GM12878 (cell line): ENCODE measurements at regions not wholly inside any gene's neighbourhood (a gene's known extent, or its start where the extent isn't known, plus 50 kb on each side); places are given as distances from the start of the nearest gene placed in this dataset.

Experiments
- ATAC-seq: fragments of 200-7000 bp; cut with Tn5 transposase; 3 replicates; pipeline ENCODE4 v1.9.1; 2020; ENCODE audit warnings: mild to moderate bottlenecking, moderate library complexity
- BruUV-seq: library from RNA; stranded (reverse); fragments of 400-500 nt; replicated peaks from 2 replicates; lab custom pipeline; 2021; lab: Mats Ljungman, UMichigan
- CTCF ChIA-PET: fragments of 300-600 bp; sonication (Branson Sonifier 250); formaldehyde crosslinking; extraction: SDS; loops from one replicate; lab custom pipeline; 2021; ENCODE audit warnings: inconsistent platforms; lab: Yijun Ruan, JAX
- POLR2A ChIA-PET: fragments of 350-600 bp; formaldehyde crosslinking; extraction: SDS; loops from one replicate; lab custom pipeline; 2021; ENCODE audit warnings: inconsistent platforms; lab: Charles Lee
- RAD21 ChIA-PET: fragments of 300-600 bp; sonication (Branson Sonifier 250); formaldehyde crosslinking; loops from one replicate; lab custom pipeline; 2023; ENCODE audit warnings: antibody characterized with exemption; ENCODE audit not compliant: unreplicated experiment; lab: Charles Lee
- SMC1A ChIA-PET: fragments of 300-600 bp; sonication (Branson Sonifier 250); formaldehyde crosslinking; loops from one replicate; lab custom pipeline; 2023; ENCODE audit not compliant: unreplicated experiment, uncharacterized antibody; lab: Charles Lee
- DNase-seq: peaks from one replicate; pipeline ENCODE4 v3.0.0-alpha.2; 2011; ENCODE audit warnings: low read depth, low spot score
- FAIRE-seq: peaks from 3 replicates; lab custom pipeline; 2011; peaks lifted over from hg19 to GRCh38; lab: Jason Lieb, UNC
- H2AFZ ChIP-seq: 2 replicates; pipeline ENCODE4 v1.6.0; 2011; ENCODE audit warnings: low read depth, low read length, control low read depth; ENCODE audit not compliant: control insufficient read depth
- H3K27ac ChIP-seq: 2 replicates; pipeline ENCODE4 v1.5.1; 2011; ENCODE audit warnings: control low read depth; ENCODE audit not compliant: control insufficient read depth, insufficient read depth
- H3K27me3 ChIP-seq, 2 experiments: replicated peaks in 1 of 2; 2 replicates each; pipeline versions ENCODE4 v1.6.0 to v1.6.1; 2011; ENCODE audit warnings: low read length in 1 of 2; ENCODE audit not compliant: control insufficient read depth in 2 of 2, insufficient read depth in 2 of 2
- H3K36me3 ChIP-seq, 2 experiments: 2 replicates each; pipeline ENCODE4 v1.5.1; 2011; ENCODE audit warnings: low read length in 1 of 2; ENCODE audit not compliant: control insufficient read depth in 2 of 2, insufficient read depth in 2 of 2
- H3K4me1 ChIP-seq: 2 replicates; pipeline ENCODE4 v1.6.1; 2011; ENCODE audit warnings: mild to moderate bottlenecking, low read length, moderate library complexity, mixed read lengths; ENCODE audit not compliant: control insufficient read depth, insufficient read depth
- H3K4me2 ChIP-seq: 2 replicates; pipeline ENCODE4 v1.6.0; 2011; ENCODE audit warnings: control low read depth; ENCODE audit not compliant: control insufficient read depth, insufficient read depth
- H3K4me3 ChIP-seq: fragments of 200-600 bp; sonication (generic); 2 replicates; pipeline ENCODE4 v1.5.1; 2016
- H3K79me2 ChIP-seq: 2 replicates; pipeline ENCODE4 v1.6.0; 2011; ENCODE audit warnings: low read length; ENCODE audit not compliant: control insufficient read depth, insufficient read depth
- H3K9ac ChIP-seq: 2 replicates; pipeline ENCODE4 v1.8.0; 2011; ENCODE audit warnings: low read length, control low read depth, mixed read lengths; ENCODE audit not compliant: control insufficient read depth, insufficient read depth
- H3K9me3 ChIP-seq: replicated peaks from 3 replicates; pipeline ENCODE4 v1.5.1; 2011; ENCODE audit warnings: mild to moderate bottlenecking, low read length; ENCODE audit not compliant: control insufficient read depth, insufficient read depth
- H4K20me1 ChIP-seq: 2 replicates; pipeline ENCODE4 v1.6.0; 2011; ENCODE audit not compliant: control insufficient read depth, insufficient read depth
- HDGF ChIP-seq: fragments of 450-650 bp; IDR thresholded peaks from 2 replicates; pipeline ENCODE4 v1.6.1; 2016; ENCODE audit warnings: antibody characterized with exemption
- MEF2A ChIP-seq: IDR thresholded peaks from 2 replicates; pipeline ENCODE4 v1.6.1; 2011; ENCODE audit warnings: low read depth, mild to moderate bottlenecking, low read length, moderate library complexity; ENCODE audit not compliant: insufficient read depth
- MEF2B ChIP-seq: fragments of 450-650 bp; IDR thresholded peaks from 2 replicates; pipeline ENCODE4 v1.6.1; 2018; ENCODE audit warnings: mild to moderate bottlenecking, moderate library complexity; ENCODE audit not compliant: partially characterized antibody, poor library complexity, severe bottlenecking
- NFIC ChIP-seq: IDR thresholded peaks from 2 replicates; pipeline ENCODE4 v1.6.1; 2012; ENCODE audit warnings: low read depth, mild to moderate bottlenecking, inconsistent platforms, low read length, moderate library complexity
- PAX5 ChIP-seq: IDR thresholded peaks from 2 replicates; pipeline ENCODE4 v1.6.1; 2011; ENCODE audit warnings: low read depth, low read length, borderline replicate concordance
- RELA ChIP-seq: fragments of 450-650 bp; IDR thresholded peaks from 2 replicates; pipeline ENCODE4 v1.8.0; 2014; ENCODE audit warnings: borderline replicate concordance; ENCODE audit not compliant: partially characterized antibody
- TCF12 ChIP-seq: IDR thresholded peaks from 2 replicates; pipeline ENCODE4 v1.6.1; 2011; ENCODE audit warnings: low read depth, mild to moderate bottlenecking, low read length
- WRNIP1 ChIP-seq: IDR thresholded peaks from 2 replicates; pipeline ENCODE4 v1.6.1; 2011; ENCODE audit warnings: low read depth, low read length, improper control_type of control experiment, borderline replicate concordance
- ZNF384 ChIP-seq: IDR thresholded peaks from 2 replicates; pipeline ENCODE4 v1.6.1; 2012; ENCODE audit warnings: low read depth, mild to moderate bottlenecking, low read length, improper control_type of control experiment, borderline replicate concordance
- ZSCAN29 ChIP-seq: fragments of 450-650 bp; IDR thresholded peaks from 2 replicates; pipeline ENCODE4 v1.6.1; 2017; ENCODE audit warnings: mild to moderate bottlenecking, moderate library complexity
- WGBS: methylation state at CpG from one replicate; pipeline ENCODE4 v1.1.6; 2016; ENCODE audit warnings: low lambda C conversion rate; ENCODE audit not compliant: insufficient replicate concordance, insufficient coverage; ENCODE audit errors: missing lambda C conversion rate; 5-methylcytosine and 5-hydroxymethylcytosine counted together
- in situ Hi-C: fragments of 300-500 bp; cut with MboI; formaldehyde crosslinking; loops from 9 replicates; pipeline ENCODE4 v1.14.3; 2018; ENCODE audit warnings: mixed read lengths
- intact Hi-C: fragments of 100-400 bp; cut with micrococcal nuclease; formaldehyde crosslinking; loops from one replicate; pipeline ENCODE4 v1.14.2; 2022; ENCODE audit not compliant: unreplicated experiment
- TF ChIP-seq, protein P1 (sequence below): IDR thresholded peaks from 2 replicates; pipeline ENCODE4 v1.6.1; 2011; ENCODE audit warnings: borderline replicate concordance, low read depth, mild to moderate bottlenecking, moderate library complexity, low read length; ENCODE audit not compliant: insufficient read depth, poor library complexity, severe bottlenecking
- TF ChIP-seq, protein P2 (sequence below): fragments of 450-650 bp; IDR thresholded peaks from 2 replicates; pipeline ENCODE4 v1.6.1; 2017; ENCODE audit warnings: mild to moderate bottlenecking, low read depth, inconsistent platforms; ENCODE audit not compliant: poor library complexity, severe bottlenecking

DNA sequence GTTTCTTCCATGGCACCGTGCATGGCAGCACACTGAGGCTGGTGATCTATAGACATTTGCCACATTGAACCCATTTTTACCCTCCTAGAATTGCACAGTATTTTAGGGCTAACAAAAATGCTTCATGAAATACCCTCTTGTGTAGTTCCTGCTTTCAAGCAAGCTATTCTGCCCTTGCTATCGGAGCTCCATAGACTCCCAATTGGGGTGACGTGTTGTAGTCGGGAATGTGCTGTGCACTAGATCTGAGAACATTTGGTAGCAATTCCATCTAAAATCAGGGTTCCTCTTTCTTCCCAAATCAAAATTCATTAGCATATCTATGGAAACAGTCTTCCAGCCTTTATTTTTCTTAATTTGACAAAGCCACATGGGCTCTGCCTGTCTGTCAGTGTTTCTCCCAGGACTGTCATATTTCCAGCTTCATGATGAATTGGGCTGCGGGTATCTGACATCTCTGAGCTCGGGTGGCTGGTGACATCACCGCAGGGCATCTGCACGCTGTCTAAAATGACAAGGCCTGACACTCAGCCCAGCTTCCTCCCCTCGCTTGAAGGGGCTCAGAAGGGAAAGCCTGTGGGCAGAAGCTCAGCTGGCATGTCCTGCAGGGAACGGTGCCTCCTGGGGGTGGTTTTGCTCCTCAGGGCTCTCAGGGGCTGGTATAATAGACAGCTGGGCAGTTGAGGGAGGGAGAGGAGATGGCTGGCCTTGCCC, 406.4 kb downstream of the QKI start:
- H3K4me3 ChIP-seq: no peak overlapping the region
- 76% methylated on average over 10 of the region's 10 CpGs for WGBS
- in situ Hi-C loops: no loop called here
- H2AFZ ChIP-seq: no peak overlapping the region
- TF ChIP-seq WRNIP1: no peak
- no peak for TF ChIP-seq MEF2B
- no peak for TF ChIP-seq ZNF384
- TF ChIP-seq, protein P1, sequence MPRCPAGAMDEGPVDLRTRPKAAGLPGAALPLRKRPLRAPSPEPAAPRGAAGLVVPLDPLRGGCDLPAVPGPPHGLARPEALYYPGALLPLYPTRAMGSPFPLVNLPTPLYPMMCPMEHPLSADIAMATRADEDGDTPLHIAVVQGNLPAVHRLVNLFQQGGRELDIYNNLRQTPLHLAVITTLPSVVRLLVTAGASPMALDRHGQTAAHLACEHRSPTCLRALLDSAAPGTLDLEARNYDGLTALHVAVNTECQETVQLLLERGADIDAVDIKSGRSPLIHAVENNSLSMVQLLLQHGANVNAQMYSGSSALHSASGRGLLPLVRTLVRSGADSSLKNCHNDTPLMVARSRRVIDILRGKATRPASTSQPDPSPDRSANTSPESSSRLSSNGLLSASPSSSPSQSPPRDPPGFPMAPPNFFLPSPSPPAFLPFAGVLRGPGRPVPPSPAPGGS: no peak
- no peak for TF ChIP-seq HDGF
- TF ChIP-seq TCF12: no peak
- TF ChIP-seq MEF2A: no peak
- TF ChIP-seq PAX5: no peak
- TF ChIP-seq RELA: no peak
- TF ChIP-seq, protein P2, sequence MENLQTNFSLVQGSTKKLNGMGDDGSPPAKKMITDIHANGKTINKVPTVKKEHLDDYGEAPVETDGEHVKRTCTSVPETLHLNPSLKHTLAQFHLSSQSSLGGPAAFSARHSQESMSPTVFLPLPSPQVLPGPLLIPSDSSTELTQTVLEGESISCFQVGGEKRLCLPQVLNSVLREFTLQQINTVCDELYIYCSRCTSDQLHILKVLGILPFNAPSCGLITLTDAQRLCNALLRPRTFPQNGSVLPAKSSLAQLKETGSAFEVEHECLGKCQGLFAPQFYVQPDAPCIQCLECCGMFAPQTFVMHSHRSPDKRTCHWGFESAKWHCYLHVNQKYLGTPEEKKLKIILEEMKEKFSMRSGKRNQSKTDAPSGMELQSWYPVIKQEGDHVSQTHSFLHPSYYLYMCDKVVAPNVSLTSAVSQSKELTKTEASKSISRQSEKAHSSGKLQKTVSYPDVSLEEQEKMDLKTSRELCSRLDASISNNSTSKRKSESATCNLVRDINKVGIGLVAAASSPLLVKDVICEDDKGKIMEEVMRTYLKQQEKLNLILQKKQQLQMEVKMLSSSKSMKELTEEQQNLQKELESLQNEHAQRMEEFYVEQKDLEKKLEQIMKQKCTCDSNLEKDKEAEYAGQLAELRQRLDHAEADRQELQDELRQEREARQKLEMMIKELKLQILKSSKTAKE: no peak
- no peak for TF ChIP-seq NFIC
- TF ChIP-seq ZSCAN29: no peak
- POLR2A ChIA-PET: no interaction called here
- no peaks in the 10 kb centered on the region for H3K9me3 ChIP-seq
- BruUV-seq: no TSS peak
- RAD21 ChIA-PET: no interaction called here
- H3K9ac ChIP-seq: no peak overlapping the region
- no peaks in the 10 kb centered on the region for H4K20me1 ChIP-seq
- H3K36me3 ChIP-seq: no peaks in the 10 kb centered on the region
- no peak for DNase-seq
- CTCF ChIA-PET: no interaction called here
- H3K4me1 ChIP-seq: no peaks in the 10 kb centered on the region
- SMC1A ChIA-PET: no interaction called here
- FAIRE-seq: no peak
- no peak overlapping the region for H3K4me2 ChIP-seq
- no peak overlapping the region for H3K27ac ChIP-seq
- no peaks in the 10 kb centered on the region for H3K79me2 ChIP-seq
- no peak for ATAC-seq
- no peaks in the 10 kb centered on the region for H3K27me3 ChIP-seq
- intact Hi-C loops: no loop called here
